D721Med (cell line): ENCODE measurements at regions not wholly inside any gene's neighbourhood (a gene's known extent, or its start where the extent isn't known, plus 50 kb on each side); places are given as distances from the start of the nearest gene placed in this dataset.
A peak's percentile ranks its signal among the peaks of the same experiment; 100 is the strongest.

Source experiments
- DNase-seq: peaks from one replicate; pipeline ENCODE4 v3.0.0; 2011; ENCODE audit warnings: low spot score; ENCODE audit not compliant: insufficient read length
- FAIRE-seq: peaks from 2 replicates; lab custom pipeline; 2011; peaks lifted over from hg19 to GRCh38; lab: Jason Lieb, UNC
- TF ChIP-seq, protein P1 (sequence below): IDR thresholded peaks from 2 replicates; pipeline ENCODE4 v1.5.1; 2012; ENCODE audit warnings: mild to moderate bottlenecking, control low read depth; ENCODE audit not compliant: insufficient read depth; ENCODE audit errors: missing control alignments

- TF ChIP-seq, protein P1, sequence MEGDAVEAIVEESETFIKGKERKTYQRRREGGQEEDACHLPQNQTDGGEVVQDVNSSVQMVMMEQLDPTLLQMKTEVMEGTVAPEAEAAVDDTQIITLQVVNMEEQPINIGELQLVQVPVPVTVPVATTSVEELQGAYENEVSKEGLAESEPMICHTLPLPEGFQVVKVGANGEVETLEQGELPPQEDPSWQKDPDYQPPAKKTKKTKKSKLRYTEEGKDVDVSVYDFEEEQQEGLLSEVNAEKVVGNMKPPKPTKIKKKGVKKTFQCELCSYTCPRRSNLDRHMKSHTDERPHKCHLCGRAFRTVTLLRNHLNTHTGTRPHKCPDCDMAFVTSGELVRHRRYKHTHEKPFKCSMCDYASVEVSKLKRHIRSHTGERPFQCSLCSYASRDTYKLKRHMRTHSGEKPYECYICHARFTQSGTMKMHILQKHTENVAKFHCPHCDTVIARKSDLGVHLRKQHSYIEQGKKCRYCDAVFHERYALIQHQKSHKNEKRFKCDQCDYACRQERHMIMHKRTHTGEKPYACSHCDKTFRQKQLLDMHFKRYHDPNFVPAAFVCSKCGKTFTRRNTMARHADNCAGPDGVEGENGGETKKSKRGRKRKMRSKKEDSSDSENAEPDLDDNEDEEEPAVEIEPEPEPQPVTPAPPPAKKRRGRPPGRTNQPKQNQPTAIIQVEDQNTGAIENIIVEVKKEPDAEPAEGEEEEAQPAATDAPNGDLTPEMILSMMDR: no peak
- no peak for FAIRE-seq
- no peak for DNase-seq
Measured at GRCh38 chrX:74220277-74220676, 83.7 kb upstream of the ZCCHC13 start.

DNA sequence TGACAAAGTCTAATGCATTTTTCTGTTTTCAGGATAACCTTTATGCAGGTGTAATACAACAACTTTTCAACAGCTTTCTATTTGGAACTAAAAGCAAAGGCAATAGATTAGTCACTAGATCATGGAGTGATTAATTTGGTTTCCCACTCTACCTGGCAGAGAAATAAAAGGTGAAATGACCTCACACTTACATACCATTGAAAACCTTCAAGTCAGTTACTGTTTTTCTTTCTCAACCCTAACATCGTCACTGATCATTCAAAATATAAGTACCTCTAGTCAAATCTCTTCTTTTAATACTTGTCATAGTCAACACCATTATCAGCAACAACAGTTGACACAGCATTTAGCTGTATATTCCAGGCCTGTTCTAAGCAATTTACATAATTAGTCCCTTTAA lies 85.1 kb upstream of the ZCCHC13 start:
- DNase-seq (no peak), FAIRE-seq (no peak)
- TF ChIP-seq, protein P1: no peak

DNA sequence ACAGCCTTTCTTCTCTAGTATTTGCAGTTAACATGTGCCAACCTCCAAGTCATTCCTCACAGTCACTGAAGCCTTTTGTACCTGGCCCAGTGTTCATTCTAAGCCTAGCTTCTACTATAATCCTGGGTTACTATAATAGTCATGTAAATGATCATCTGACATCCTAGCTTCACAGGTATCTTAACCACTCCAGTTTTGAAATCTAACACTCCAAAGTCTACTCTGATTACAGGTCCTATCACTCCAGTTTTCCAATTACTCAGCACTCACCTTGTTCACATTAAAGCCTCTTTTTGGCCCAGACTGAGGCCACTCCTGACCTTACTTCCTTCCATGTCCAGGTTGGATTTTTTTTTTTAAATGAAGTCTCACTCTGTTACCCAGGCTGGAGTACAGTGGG lies 87.6 kb upstream of the ZCCHC13 start:
- TF ChIP-seq, protein P1: no peak
- FAIRE-seq (no peak), DNase-seq (no peak)

- TF ChIP-seq, protein P1: no peak
- no peak for DNase-seq
- FAIRE-seq: peak; percentile 21
Measured at GRCh38 chrX:74211911-74212310, 92.1 kb upstream of the ZCCHC13 start.

DNA sequence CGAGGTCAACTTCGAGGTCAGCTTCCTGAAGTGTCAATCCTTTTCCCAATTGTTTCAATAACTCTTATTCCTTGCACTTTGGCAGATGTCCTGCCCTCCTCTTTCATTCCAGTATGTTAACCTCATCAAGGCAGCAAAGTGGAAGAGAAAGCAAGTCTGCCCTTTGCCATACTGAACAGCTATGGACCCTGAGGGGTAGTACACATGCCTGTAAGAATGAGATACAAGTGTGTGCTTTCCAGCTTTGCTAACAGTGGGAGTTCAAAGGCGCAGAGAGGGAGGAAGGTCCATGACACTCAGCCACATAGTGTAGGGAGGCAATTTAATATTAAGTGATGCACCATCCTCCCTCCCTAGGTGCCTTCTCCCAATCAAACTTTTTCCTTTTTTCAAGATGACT lies 96.4 kb upstream of the ZCCHC13 start:
- DNase-seq (no peak), FAIRE-seq (no peak)
- TF ChIP-seq, protein P1: no peak

GRCh38 chrX:74195605-74196004 lies 108.4 kb upstream of the ZCCHC13 start:
- DNase-seq (no peak), FAIRE-seq (no peak)
- TF ChIP-seq, protein P1: no peak

- no peak for FAIRE-seq
- TF ChIP-seq, protein P1: no peak
- DNase-seq: no peak
Measured at GRCh38 chrX:74195120-74195519, 108.9 kb upstream of the ZCCHC13 start.
